K562 (cell line): ENCODE measurements at regions not wholly inside any gene's neighbourhood (a gene's known extent, or its start where the extent isn't known, plus 50 kb on each side); places are given as distances from the start of the nearest gene placed in this dataset.

Experiments used
- ATAC-seq: fragments of 200-7000 bp; cut with Tn5 transposase; 3 replicates; pipeline ENCODE4 v1.9.1; 2020; ENCODE audit warnings: moderate library complexity
- BruUV-seq: library from RNA; stranded (reverse); fragments of 400-500 nt; replicated peaks from 2 replicates; lab custom pipeline; 2021; lab: Mats Ljungman, UMichigan
- CTCF ChIA-PET: fragments of 300-600 bp; formaldehyde crosslinking; extraction: SDS; loops from one replicate; lab custom pipeline; 2021; ENCODE audit warnings: low intra/inter-chr PET ratio; lab: Yijun Ruan, JAX
- POLR2A ChIA-PET: fragments of 300-600, 350-650 bp; sonication (Branson Sonifier 250); formaldehyde crosslinking; extraction: SDS; loops from one replicate; lab custom pipeline; 2021; ENCODE audit warnings: antibody characterized with exemption, inconsistent platforms; lab: Yijun Ruan, JAX
- DNase-seq, 4 experiments: peaks; one replicate each; pipeline versions ENCODE4 v3.0.0 to v3.0.0-alpha.2; 2011 to 2018; ENCODE audit warnings: low spot score in 3 of 4, mixed read lengths in 3 of 4; ENCODE audit errors: extremely low read depth in 1 of 4
- FAIRE-seq: peaks from 2 replicates; lab custom pipeline; 2011; peaks lifted over from hg19 to GRCh38; lab: Jason Lieb, UNC
- H2AFZ ChIP-seq: 2 replicates; pipeline ENCODE4 v1.6.0; 2011; ENCODE audit warnings: low read depth, low read length, control low read depth, inconsistent platforms
- H3K27ac ChIP-seq: fragments of 200-600 bp; 3 replicates; pipeline ENCODE4 v1.8.0; 2011; ENCODE audit warnings: low read depth, mild to moderate bottlenecking, control low read depth, inconsistent platforms, low read length, moderate library complexity, mixed read lengths; ENCODE audit errors: extremely low read depth
- H3K27me3 ChIP-seq, 2 experiments: fragments of 300-600 bp in 1 of 2; 2 replicates in 1 of 2; 3 replicates in 1 of 2; pipeline versions ENCODE4 v1.6.0 to v1.8.0; 2011; ENCODE audit warnings: inconsistent platforms in 2 of 2, low read length in 2 of 2, mild to moderate bottlenecking in 1 of 2, mixed read lengths in 1 of 2, moderate library complexity in 1 of 2; ENCODE audit not compliant: control insufficient read depth in 2 of 2, insufficient read depth in 2 of 2
- H3K36me3 ChIP-seq: fragments of 300-600 bp; 3 replicates; pipeline ENCODE4 v1.8.0; 2011; ENCODE audit warnings: mild to moderate bottlenecking, low read length, inconsistent platforms; ENCODE audit not compliant: control insufficient read depth, insufficient read depth
- H3K4me1 ChIP-seq, 2 experiments: fragments of 200-600 bp in 1 of 2; replicated peaks in 1 of 2; 2 replicates in 1 of 2; 3 replicates in 1 of 2; pipeline versions ENCODE4 v1.5.1 to v1.8.0; 2011; ENCODE audit warnings: inconsistent platforms in 2 of 2, low read length in 2 of 2, mild to moderate bottlenecking in 1 of 2, mixed read lengths in 1 of 2, moderate library complexity in 1 of 2; ENCODE audit not compliant: control insufficient read depth in 2 of 2, insufficient read depth in 2 of 2
- H3K4me2 ChIP-seq: 2 replicates; pipeline ENCODE4 v1.6.1; 2011; ENCODE audit warnings: low read length, control low read depth, inconsistent platforms, mixed read lengths; ENCODE audit not compliant: insufficient read depth
- H3K4me3 ChIP-seq: fragments of 200-600 bp; sonication (generic), shearing (Covaris generic); 2 replicates; pipeline ENCODE4 v1.5.1; 2016; ENCODE audit warnings: control low read depth, inconsistent platforms
- H3K79me2 ChIP-seq: fragments of 200-600 bp; 3 replicates; pipeline ENCODE4 v1.8.0; 2011; ENCODE audit warnings: low read length, inconsistent platforms; ENCODE audit not compliant: control insufficient read depth, insufficient read depth
- H3K9ac ChIP-seq, 2 experiments: 2 replicates each; pipeline versions ENCODE4 v1.6.0 to v1.6.1; 2011; ENCODE audit warnings: low read depth in 2 of 2, low read length in 2 of 2, control low read depth in 1 of 2, inconsistent platforms in 1 of 2, mild to moderate bottlenecking in 1 of 2, mixed read lengths in 1 of 2; ENCODE audit not compliant: insufficient read depth in 1 of 2
- H3K9me1 ChIP-seq: one replicate; pipeline ENCODE4 v1.6.0; 2011; ENCODE audit warnings: inconsistent platforms, mild to moderate bottlenecking, low read length, moderate library complexity; ENCODE audit not compliant: control insufficient read depth, insufficient read depth
- H3K9me3 ChIP-seq: replicated peaks from 2 replicates; pipeline ENCODE4 v1.5.1; 2011; ENCODE audit warnings: low read depth, low read length, inconsistent platforms; ENCODE audit not compliant: control insufficient read depth, insufficient read depth
- H4K20me1 ChIP-seq: replicated peaks from 2 replicates; pipeline ENCODE4 v1.6.1; 2011; ENCODE audit warnings: low read length, inconsistent platforms, mixed read lengths; ENCODE audit not compliant: control insufficient read depth, insufficient read depth
- DMBX1 ChIP-seq: fragments of 250-450 bp; sonication (Bioruptor Pico); IDR thresholded peaks from 2 replicates; pipeline ENCODE4 v1.8.0; 2022; ENCODE audit warnings: inconsistent platforms, mild to moderate bottlenecking, moderate library complexity, borderline replicate concordance
- FOS ChIP-seq: IDR thresholded peaks from 3 replicates; pipeline ENCODE4 v1.6.1; 2011; ENCODE audit not compliant: insufficient read length; ENCODE audit errors: extremely low read depth
- HDAC2 ChIP-seq: fragments of 450-650 bp; IDR thresholded peaks from 2 replicates; pipeline ENCODE4 v1.6.1; 2016; ENCODE audit warnings: mild to moderate bottlenecking
- ILK ChIP-seq: fragments of 450-650 bp; IDR thresholded peaks from 2 replicates; pipeline ENCODE4 v1.6.1; 2016; ENCODE audit warnings: missing genetic modification characterization, low read depth, mild to moderate bottlenecking, missing compliant biosample characterization, moderate library complexity, borderline replicate concordance
- KLF13 ChIP-seq: fragments of 450-650 bp; IDR thresholded peaks from 2 replicates; pipeline ENCODE4 v1.6.1; 2016; ENCODE audit warnings: missing genetic modification characterization, low read depth, mild to moderate bottlenecking, missing compliant biosample characterization, moderate library complexity, borderline replicate concordance
- POLR2H ChIP-seq: IDR thresholded peaks from 2 replicates; pipeline ENCODE4 v1.6.1; 2016; ENCODE audit warnings: missing genetic modification characterization, low read depth, mild to moderate bottlenecking, control low read depth, missing compliant biosample characterization, moderate library complexity
- RBM39 ChIP-seq: fragments of 200-400 bp; formaldehyde crosslinking; optimal IDR thresholded peaks from 2 replicates; pipeline ENCODE3; 2018; ENCODE audit warnings: low read depth, low read length
- SOX6 ChIP-seq: fragments of 450-650 bp; IDR thresholded peaks from 2 replicates; pipeline ENCODE4 v1.6.1; 2014; ENCODE audit warnings: mild to moderate bottlenecking
- ZBTB8A ChIP-seq: fragments of 450-650 bp; IDR thresholded peaks from 2 replicates; pipeline ENCODE4 v1.6.1; 2018; ENCODE audit warnings: mild to moderate bottlenecking, moderate library complexity; ENCODE audit not compliant: partially characterized antibody
- ZFP36 ChIP-seq: fragments of 150-350 bp; IDR thresholded peaks from 2 replicates; pipeline ENCODE4 v1.6.1; 2018; ENCODE audit warnings: low read length, low read depth; ENCODE audit not compliant: partially characterized antibody
- ZNF184 ChIP-seq: sonication (generic); formaldehyde crosslinking; IDR thresholded peaks from 2 replicates; pipeline ENCODE4 v1.5.0; 2020; ENCODE audit warnings: missing genetic modification reagents
- ZNF232 ChIP-seq: sonication (generic); formaldehyde crosslinking; IDR thresholded peaks from 2 replicates; pipeline ENCODE4 v1.8.0; 2022; ENCODE audit warnings: mild to moderate bottlenecking, missing genetic modification reagents
- ZNF764 ChIP-seq: fragments of 250-450 bp; sonication (Bioruptor Pico); IDR thresholded peaks from 2 replicates; pipeline ENCODE4 v1.4.0; 2020; ENCODE audit warnings: low read depth, mild to moderate bottlenecking, moderate library complexity
- ZNF785 ChIP-seq: fragments of 250-450 bp; sonication (Bioruptor Pico); IDR thresholded peaks from 2 replicates; pipeline ENCODE4 v1.4.0; 2020; ENCODE audit warnings: mild to moderate bottlenecking
- ZZZ3 ChIP-seq: fragments of 450-650 bp; IDR thresholded peaks from 2 replicates; pipeline ENCODE4 v1.6.1; 2016; ENCODE audit warnings: antibody characterized with exemption, mild to moderate bottlenecking, moderate library complexity
- WGBS: fragments of 100-300 bp; shearing (Covaris generic); methylation state at CpG from one replicate; pipeline ENCODE4 v1.1.6; 2016; ENCODE audit warnings: low coverage, mixed read lengths; ENCODE audit not compliant: insufficient coverage; ENCODE audit errors: missing lambda C conversion rate; 5-methylcytosine and 5-hydroxymethylcytosine counted together
- in situ Hi-C: fragments of 300-500 bp; cut with MboI; formaldehyde crosslinking; loops from 4 replicates; pipeline ENCODE4 v1.15.0; 2018; ENCODE audit warnings: inconsistent platforms, mixed read lengths
- intact Hi-C: fragments of 100-400 bp; cut with micrococcal nuclease; formaldehyde crosslinking; loops from 2 replicates; pipeline ENCODE4 v1.14.2; 2022
- TF ChIP-seq, protein P1 (sequence below): fragments of 450-650 bp; conservative IDR thresholded peaks from 2 replicates; pipeline ENCODE4 v1.6.1; 2016; ENCODE audit warnings: missing genetic modification characterization, low read depth, mild to moderate bottlenecking, missing compliant biosample characterization, moderate library complexity
- TF ChIP-seq, protein P2 (sequence below): fragments of 450-650 bp; formaldehyde crosslinking; IDR thresholded peaks from 2 replicates; pipeline ENCODE4 v1.4.0; 2020; ENCODE audit warnings: mild to moderate bottlenecking, mixed read lengths
- TF ChIP-seq, protein P3 (sequence below): fragments of 250-450 bp; sonication (Bioruptor Pico); IDR thresholded peaks from 2 replicates; pipeline ENCODE4 v1.5.0; 2021

DNA sequence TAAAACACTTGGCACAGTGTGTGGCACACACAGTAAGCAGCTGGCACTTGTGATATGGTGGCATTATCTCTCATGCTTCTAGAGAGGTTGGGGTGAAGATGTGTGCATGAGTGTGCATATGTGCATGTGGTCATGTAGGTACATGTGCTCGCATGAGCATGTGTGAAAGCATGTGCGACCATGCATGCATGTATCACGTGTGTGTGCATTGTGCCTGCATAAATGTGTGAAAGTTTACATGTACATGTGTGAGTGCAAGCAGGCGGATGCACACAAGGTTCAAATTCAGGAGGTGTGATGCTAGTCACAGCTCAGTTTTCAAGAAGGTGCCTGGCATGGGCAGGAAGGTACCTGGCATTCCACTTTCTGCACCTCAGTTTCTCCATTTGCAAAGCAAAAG, 59.0 kb upstream of the UQCRFS1 start:
- TF ChIP-seq ZNF232 (no peak), RBM39 (no peak), DMBX1 (CRISPR knock-in tag) (no peak), ILK (no peak), POLR2H (tag) (no peak), ZNF785 (CRISPR knock-in tag) (no peak), ZBTB8A (no peak), FOS (no peak), ZNF184 (CRISPR knock-in tag) (no peak), ZFP36 (no peak), HDAC2 (no peak), SOX6 (no peak), ZNF764 (CRISPR knock-in tag) (no peak), ZZZ3 (no peak), KLF13 (tag) (no peak)
- TF ChIP-seq, protein P1, sequence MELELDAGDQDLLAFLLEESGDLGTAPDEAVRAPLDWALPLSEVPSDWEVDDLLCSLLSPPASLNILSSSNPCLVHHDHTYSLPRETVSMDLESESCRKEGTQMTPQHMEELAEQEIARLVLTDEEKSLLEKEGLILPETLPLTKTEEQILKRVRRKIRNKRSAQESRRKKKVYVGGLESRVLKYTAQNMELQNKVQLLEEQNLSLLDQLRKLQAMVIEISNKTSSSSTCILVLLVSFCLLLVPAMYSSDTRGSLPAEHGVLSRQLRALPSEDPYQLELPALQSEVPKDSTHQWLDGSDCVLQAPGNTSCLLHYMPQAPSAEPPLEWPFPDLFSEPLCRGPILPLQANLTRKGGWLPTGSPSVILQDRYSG (tag), result no peak
- TF ChIP-seq, protein P2, sequence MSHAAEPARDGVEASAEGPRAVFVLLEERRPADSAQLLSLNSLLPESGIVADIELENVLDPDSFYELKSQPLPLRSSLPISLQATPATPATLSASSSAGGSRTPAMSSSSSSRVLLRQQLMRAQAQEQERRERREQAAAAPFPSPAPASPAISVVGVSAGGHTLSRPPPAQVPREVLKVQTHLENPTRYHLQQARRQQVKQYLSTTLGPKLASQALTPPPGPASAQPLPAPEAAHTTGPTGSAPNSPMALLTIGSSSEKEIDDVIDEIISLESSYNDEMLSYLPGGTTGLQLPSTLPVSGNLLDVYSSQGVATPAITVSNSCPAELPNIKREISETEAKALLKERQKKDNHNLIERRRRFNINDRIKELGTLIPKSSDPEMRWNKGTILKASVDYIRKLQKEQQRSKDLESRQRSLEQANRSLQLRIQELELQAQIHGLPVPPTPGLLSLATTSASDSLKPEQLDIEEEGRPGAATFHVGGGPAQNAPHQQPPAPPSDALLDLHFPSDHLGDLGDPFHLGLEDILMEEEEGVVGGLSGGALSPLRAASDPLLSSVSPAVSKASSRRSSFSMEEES (CRISPR knock-in tag), result no peak
- TF ChIP-seq, protein P3, sequence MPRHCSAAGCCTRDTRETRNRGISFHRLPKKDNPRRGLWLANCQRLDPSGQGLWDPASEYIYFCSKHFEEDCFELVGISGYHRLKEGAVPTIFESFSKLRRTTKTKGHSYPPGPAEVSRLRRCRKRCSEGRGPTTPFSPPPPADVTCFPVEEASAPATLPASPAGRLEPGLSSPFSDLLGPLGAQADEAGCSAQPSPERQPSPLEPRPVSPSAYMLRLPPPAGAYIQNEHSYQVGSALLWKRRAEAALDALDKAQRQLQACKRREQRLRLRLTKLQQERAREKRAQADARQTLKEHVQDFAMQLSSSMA (CRISPR knock-in tag), result no peak
- Histone ChIP-seq H3K79me2 (no peaks in the 10 kb centered on the region), H3K9me1 (no peaks in the 10 kb centered on the region), H3K9me3 (no peaks in the 10 kb centered on the region), H2AFZ (no peak overlapping the region), H3K27me3 (peaks cover 12 to 28% of the 10 kb centered on the region in 2 experiments), H3K4me3 (no peak overlapping the region), H3K4me1 (no peaks in the 10 kb centered on the region), H3K27ac (no peak overlapping the region), H3K4me2 (no peak overlapping the region), H3K9ac (no peak overlapping the region), H3K36me3 (no peaks in the 10 kb centered on the region), H4K20me1 (no peaks in the 10 kb centered on the region)
- POLR2A ChIA-PET, result interaction anchor here (1.4 kb wide), 1 partner anchor 12 kb away, joined by 3 read pairs; no protein-coding TSS in a partner anchor
- FAIRE-seq (no peak), DNase-seq (no peak), ATAC-seq (no peak)
- in situ Hi-C loops (no loop called here), intact Hi-C loops (no loop called here)
- 5% methylated on average over 4 of the region's 4 CpGs for WGBS
- BruUV-seq, result no TSS peak
- CTCF ChIA-PET, result no interaction called here
